ENCODE measurements at regions not wholly inside any gene's neighbourhood (a gene's known extent, or its start where the extent isn't known, plus 50 kb on each side); places are given as distances from the start of the nearest gene placed in this dataset.

DNA sequence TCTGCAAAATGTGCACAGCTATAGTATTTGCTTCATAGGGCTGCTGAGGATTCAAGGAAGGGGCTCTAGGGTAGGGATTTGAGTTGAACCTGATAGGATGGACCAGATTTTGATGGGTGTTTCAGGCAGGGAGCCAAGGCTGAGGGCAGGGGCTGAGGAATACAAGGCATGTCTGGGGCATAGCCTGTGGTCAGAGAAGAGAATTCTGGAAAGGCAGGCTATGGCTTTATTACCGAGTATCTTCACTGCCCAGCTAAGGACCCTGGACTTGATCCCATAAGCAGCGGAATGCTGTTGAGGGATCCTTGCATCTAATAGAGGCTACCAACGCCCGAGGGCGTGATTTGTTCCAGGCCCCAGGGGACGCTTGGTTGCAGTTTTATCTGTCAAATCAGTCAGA lies 193.0 kb upstream of the TLE3 start:
- Histone ChIP-seq H2AFZ (ENCODE audit: low read length) (no peak overlapping the region), H3K9me3 (ENCODE audit: control insufficient read depth, insufficient read depth, low read depth, low read length) (no peaks in the 10 kb centered on the region), H3K4me3 (replicated peaks in 1 of 4; ENCODE audit: control extremely low read depth in 1 of 4, insufficient read depth in 1 of 4, low read depth in 3 of 4, low read length in 4 of 4) (no peak overlapping the region), H3K4me2 (ENCODE audit: extremely low read depth, insufficient read depth, low read length) (no peak overlapping the region), H4K20me1 (ENCODE audit: control insufficient read depth, extremely low read depth, insufficient read depth, low read length) (no peaks in the 10 kb centered on the region), H3K27ac (ENCODE audit: insufficient read depth, low read length) (no peak overlapping the region), H3K79me2 (ENCODE audit: control insufficient read depth, insufficient read depth, low read length) (no peaks in the 10 kb centered on the region), H3K4me1 (ENCODE audit: control insufficient read depth, extremely low read depth, insufficient read depth, low read length) (no peaks in the 10 kb centered on the region), H3K9ac (ENCODE audit: insufficient read depth, low read length) (no peak overlapping the region), H3K27me3 (ENCODE audit: control insufficient read depth, insufficient read depth, low read length) (no peaks in the 10 kb centered on the region), H3K36me3 (ENCODE audit: control insufficient read depth, insufficient read depth, low read length) (no peaks in the 10 kb centered on the region)
- TF ChIP-seq EZH2 (IDR thresholded peaks at IDR 0.05; ENCODE audit: low read length, missing control alignments) = no peak
- TF ChIP-seq, protein P1, sequence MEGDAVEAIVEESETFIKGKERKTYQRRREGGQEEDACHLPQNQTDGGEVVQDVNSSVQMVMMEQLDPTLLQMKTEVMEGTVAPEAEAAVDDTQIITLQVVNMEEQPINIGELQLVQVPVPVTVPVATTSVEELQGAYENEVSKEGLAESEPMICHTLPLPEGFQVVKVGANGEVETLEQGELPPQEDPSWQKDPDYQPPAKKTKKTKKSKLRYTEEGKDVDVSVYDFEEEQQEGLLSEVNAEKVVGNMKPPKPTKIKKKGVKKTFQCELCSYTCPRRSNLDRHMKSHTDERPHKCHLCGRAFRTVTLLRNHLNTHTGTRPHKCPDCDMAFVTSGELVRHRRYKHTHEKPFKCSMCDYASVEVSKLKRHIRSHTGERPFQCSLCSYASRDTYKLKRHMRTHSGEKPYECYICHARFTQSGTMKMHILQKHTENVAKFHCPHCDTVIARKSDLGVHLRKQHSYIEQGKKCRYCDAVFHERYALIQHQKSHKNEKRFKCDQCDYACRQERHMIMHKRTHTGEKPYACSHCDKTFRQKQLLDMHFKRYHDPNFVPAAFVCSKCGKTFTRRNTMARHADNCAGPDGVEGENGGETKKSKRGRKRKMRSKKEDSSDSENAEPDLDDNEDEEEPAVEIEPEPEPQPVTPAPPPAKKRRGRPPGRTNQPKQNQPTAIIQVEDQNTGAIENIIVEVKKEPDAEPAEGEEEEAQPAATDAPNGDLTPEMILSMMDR (conservative IDR thresholded peaks at IDR 0.05 in 1 of 2, IDR thresholded peaks at IDR 0.05 in 1 of 2; ENCODE audit: low read depth in 1 of 2, low read length in 2 of 2) = no peak
- no peak for DNase-seq (ENCODE audit: low read depth in 2 of 2)

DNA sequence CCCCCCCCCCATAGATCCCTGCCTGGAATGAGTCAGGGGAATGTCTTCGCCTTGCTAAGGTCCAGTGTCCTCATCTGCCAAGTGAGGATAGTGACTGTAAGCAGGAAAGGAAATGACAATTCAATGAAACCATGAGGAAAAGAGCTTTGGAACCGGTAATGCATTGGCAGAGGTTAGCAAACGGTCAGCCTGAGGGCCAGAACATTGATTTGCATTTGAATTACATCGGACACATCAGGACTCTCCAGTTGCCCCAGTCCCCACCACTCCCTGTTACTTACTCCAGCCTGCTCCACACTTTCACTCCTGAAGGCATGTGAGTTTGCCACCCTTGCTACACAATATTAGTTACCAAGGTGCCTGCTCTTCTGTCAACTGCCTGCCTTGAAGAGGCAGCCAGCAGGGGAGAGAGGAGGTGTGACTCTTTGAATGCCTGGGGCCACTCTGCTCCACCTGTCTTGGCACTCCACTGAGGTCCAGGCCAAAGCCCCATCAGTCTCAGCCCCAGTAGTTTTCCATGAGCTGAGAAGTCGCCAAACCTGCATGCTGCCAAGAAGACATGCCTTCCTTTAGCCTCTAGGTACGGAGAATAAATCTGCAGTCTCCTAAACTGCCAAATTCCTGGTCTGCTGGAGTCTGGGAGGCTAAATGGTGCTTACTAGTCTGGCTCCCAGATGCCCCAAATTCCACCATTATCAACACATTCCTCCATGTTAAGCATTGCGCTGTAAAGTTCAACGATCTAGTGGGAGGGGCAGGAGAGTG lies 191.7 kb upstream of the TLE3 start:
- no peak overlapping the region for H3K27ac ChIP-seq (ENCODE audit: insufficient read depth, low read length)
- no peaks in the 10 kb centered on the region for H3K9me3 ChIP-seq (ENCODE audit: control insufficient read depth, insufficient read depth, low read depth, low read length)
- no peaks in the 10 kb centered on the region for H3K4me1 ChIP-seq (ENCODE audit: control insufficient read depth, extremely low read depth, insufficient read depth, low read length)
- H3K79me2 ChIP-seq (ENCODE audit: control insufficient read depth, insufficient read depth, low read length) = no peaks in the 10 kb centered on the region
- no peak overlapping the region for H3K4me3 ChIP-seq (replicated peaks in 1 of 4; ENCODE audit: control extremely low read depth in 1 of 4, insufficient read depth in 1 of 4, low read depth in 3 of 4, low read length in 4 of 4)
- no peak overlapping the region for H3K9ac ChIP-seq (ENCODE audit: insufficient read depth, low read length)
- H3K4me2 ChIP-seq (ENCODE audit: extremely low read depth, insufficient read depth, low read length) = no peak overlapping the region
- H3K36me3 ChIP-seq (ENCODE audit: control insufficient read depth, insufficient read depth, low read length) = no peaks in the 10 kb centered on the region
- no peak for TF ChIP-seq EZH2 (IDR thresholded peaks at IDR 0.05; ENCODE audit: low read length, missing control alignments)
- TF ChIP-seq, protein P1 (conservative IDR thresholded peaks at IDR 0.05 in 1 of 2, IDR thresholded peaks at IDR 0.05 in 1 of 2; ENCODE audit: low read depth in 1 of 2, low read length in 2 of 2) = no peak
- DNase-seq (ENCODE audit: low read depth in 2 of 2) = peak in 1 of 2 donors; percentile 83
- H4K20me1 ChIP-seq (ENCODE audit: control insufficient read depth, extremely low read depth, insufficient read depth, low read length) = no peaks in the 10 kb centered on the region
- H2AFZ ChIP-seq (ENCODE audit: low read length) = no peak overlapping the region
- no peaks in the 10 kb centered on the region for H3K27me3 ChIP-seq (ENCODE audit: control insufficient read depth, insufficient read depth, low read length)

DNA sequence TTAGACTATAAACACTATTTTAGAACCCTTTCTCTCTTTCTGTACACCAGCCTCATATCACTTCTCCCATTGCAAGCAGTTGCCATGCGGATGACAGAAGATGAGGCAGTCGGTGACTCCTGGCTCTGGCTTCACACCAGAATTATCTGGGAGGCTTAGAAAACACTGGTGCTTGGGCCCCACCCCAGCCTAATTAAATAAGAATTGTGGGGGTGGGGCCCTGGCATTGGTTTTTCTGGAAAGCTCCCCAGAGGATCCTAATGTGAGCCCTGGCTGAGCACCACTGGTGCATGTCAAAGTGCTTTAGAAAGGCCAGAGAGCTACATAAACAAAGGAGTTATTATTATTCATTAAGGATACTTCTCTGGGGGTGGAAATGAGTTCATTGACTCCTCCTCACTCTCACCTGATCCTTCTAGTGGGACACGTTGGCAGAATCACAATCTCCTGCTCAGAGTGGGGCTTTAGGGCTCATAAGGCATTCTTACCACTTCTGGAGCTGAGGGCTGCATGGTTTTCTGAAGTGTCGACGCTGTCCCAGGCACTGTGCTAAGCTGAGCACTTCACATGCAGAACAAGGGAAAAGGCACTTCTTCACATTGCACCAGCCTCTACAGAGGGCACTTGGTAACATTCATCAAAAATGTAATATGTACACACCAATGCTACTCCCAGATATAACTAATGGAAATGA lies 188.5 kb upstream of the TLE3 start:
- Histone ChIP-seq H2AFZ (ENCODE audit: low read length) (no peak overlapping the region), H3K4me1 (ENCODE audit: control insufficient read depth, extremely low read depth, insufficient read depth, low read length) (peaks cover 2% of the 10 kb centered on the region), H3K27ac (ENCODE audit: insufficient read depth, low read length) (no peak overlapping the region), H3K79me2 (ENCODE audit: control insufficient read depth, insufficient read depth, low read length) (no peaks in the 10 kb centered on the region), H3K9ac (ENCODE audit: insufficient read depth, low read length) (no peak overlapping the region), H4K20me1 (ENCODE audit: control insufficient read depth, extremely low read depth, insufficient read depth, low read length) (no peaks in the 10 kb centered on the region), H3K4me3 (replicated peaks in 1 of 4; ENCODE audit: control extremely low read depth in 1 of 4, insufficient read depth in 1 of 4, low read depth in 3 of 4, low read length in 4 of 4) (no peak overlapping the region), H3K27me3 (ENCODE audit: control insufficient read depth, insufficient read depth, low read length) (no peaks in the 10 kb centered on the region), H3K9me3 (ENCODE audit: control insufficient read depth, insufficient read depth, low read depth, low read length) (no peaks in the 10 kb centered on the region), H3K4me2 (ENCODE audit: extremely low read depth, insufficient read depth, low read length) (no peak overlapping the region), H3K36me3 (ENCODE audit: control insufficient read depth, insufficient read depth, low read length) (no peaks in the 10 kb centered on the region)
- DNase-seq (ENCODE audit: low read depth in 2 of 2) = no peak
- TF ChIP-seq, protein P1 (conservative IDR thresholded peaks at IDR 0.05 in 1 of 2, IDR thresholded peaks at IDR 0.05 in 1 of 2; ENCODE audit: low read depth in 1 of 2, low read length in 2 of 2) = no peak
- TF ChIP-seq EZH2 (IDR thresholded peaks at IDR 0.05; ENCODE audit: low read length, missing control alignments) = no peak
